ENCODE measurements at regions not wholly inside any gene's neighbourhood (a gene's known extent, or its start where the extent isn't known, plus 50 kb on each side); places are given as distances from the start of the nearest gene placed in this dataset.

DNA sequence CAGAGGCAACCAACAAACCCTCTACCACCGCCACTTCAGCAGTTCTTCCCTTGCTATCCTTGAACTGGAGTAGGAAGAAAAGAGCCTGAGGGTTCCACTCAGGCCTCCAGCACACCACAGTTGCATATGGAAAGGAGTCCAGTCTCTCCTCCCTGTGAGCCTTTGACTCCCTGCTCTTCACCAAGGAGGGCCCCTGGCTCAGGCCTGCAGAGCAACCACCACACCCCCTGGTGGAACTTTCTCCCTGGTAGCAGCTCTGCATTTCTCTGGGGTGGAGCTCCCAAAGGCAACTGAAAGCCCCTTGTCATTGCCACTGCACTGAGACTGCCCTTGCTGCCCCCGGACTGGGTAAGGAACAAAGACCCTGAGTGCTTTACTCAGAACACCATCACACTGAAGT, 1021.5 kb upstream of the ADGRL2 start:
- H3K9me3 ChIP-seq (ENCODE audit: control insufficient read depth in 2 of 2, low read length in 2 of 2), result no peaks in the 10 kb centered on the region
- H3K36me3 ChIP-seq (ENCODE audit: control insufficient read depth in 2 of 2, insufficient read depth in 2 of 2, low read length in 2 of 2), result no peaks in the 10 kb centered on the region
- H3K4me1 ChIP-seq (ENCODE audit: control insufficient read depth in 2 of 2, insufficient read depth in 2 of 2, low read length in 2 of 2), result no peaks in the 10 kb centered on the region
- no peaks in the 10 kb centered on the region for H3K27me3 ChIP-seq (ENCODE audit: control insufficient read depth in 2 of 2, insufficient read depth in 2 of 2, low read length in 2 of 2)
- no peak overlapping the region for H3K4me3 ChIP-seq (ENCODE audit: low read length in 2 of 2)
- no peak overlapping the region for H3K27ac ChIP-seq (ENCODE audit: low read depth in 2 of 2, low read length in 2 of 2)
- H3K9ac ChIP-seq (ENCODE audit: low read depth in 1 of 2, low read length in 2 of 2), result no peak overlapping the region

DNA sequence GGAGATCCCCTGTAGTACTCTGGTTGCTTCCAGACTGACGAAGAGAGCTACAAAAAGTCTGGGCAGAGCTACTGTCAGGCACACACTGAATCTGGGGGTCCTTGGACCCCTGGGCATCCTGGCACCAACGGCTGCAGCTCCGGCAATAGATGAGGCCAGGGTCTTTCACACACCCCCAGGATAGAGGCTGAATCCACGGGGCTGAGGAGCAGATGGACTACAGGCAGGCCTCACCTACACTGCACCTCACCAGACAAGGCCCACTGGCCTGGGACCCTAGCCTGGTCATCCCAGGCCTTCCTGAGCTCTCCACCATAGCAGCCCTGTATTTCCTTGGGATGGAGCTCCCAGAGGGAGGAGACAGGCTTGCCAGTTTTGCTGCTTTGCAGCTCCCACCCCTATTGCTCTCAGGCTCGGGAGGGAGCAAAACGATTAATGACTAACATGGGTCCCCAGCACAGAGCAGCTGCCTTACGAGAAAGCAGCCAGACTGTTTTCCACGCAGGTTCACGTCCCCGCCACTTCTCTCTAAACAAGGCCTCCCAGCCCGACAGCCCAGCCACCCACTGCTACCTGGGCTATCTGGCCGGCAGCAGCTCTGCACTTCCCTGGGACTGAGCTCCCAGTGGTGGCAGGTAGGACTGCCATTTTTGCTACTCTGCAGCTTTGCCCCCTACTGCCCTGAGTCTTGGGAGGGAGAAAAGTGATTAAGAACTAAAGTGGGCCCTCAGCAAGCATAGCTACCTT, 1022.5 kb upstream of the ADGRL2 start:
- H3K36me3 ChIP-seq (ENCODE audit: control insufficient read depth in 2 of 2, insufficient read depth in 2 of 2, low read length in 2 of 2), result no peaks in the 10 kb centered on the region
- no peaks in the 10 kb centered on the region for H3K27me3 ChIP-seq (ENCODE audit: control insufficient read depth in 2 of 2, insufficient read depth in 2 of 2, low read length in 2 of 2)
- no peak overlapping the region for H3K4me3 ChIP-seq (ENCODE audit: low read length in 2 of 2)
- H3K4me1 ChIP-seq (ENCODE audit: control insufficient read depth in 2 of 2, insufficient read depth in 2 of 2, low read length in 2 of 2), result no peaks in the 10 kb centered on the region
- no peaks in the 10 kb centered on the region for H3K9me3 ChIP-seq (ENCODE audit: control insufficient read depth in 2 of 2, low read length in 2 of 2)
- H3K27ac ChIP-seq (ENCODE audit: low read depth in 2 of 2, low read length in 2 of 2), result no peak overlapping the region
- no peak overlapping the region for H3K9ac ChIP-seq (ENCODE audit: low read depth in 1 of 2, low read length in 2 of 2)

DNA sequence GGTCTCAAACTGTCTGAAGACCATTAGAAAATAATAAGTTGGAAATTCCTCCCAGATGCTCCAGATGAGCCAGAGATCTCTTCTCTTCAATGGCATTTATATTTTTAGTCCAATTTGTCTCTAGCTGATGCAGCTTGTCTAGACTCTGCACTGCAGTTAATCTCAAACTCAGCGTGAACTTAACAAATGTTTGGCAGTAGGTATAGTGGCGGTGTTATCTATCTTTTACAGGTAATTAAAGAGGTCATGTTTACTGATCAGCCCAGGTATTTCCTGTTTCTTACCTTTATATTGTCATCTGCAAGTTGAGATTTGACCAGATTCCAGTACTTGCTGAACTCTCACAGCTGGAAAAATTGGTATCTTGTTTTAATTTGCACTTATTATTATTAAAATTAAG, 1024.5 kb upstream of the ADGRL2 start:
- no peaks in the 10 kb centered on the region for H3K27me3 ChIP-seq (ENCODE audit: control insufficient read depth in 2 of 2, insufficient read depth in 2 of 2, low read length in 2 of 2)
- H3K4me3 ChIP-seq (ENCODE audit: low read length in 2 of 2), result no peak overlapping the region
- no peak overlapping the region for H3K27ac ChIP-seq (ENCODE audit: low read depth in 2 of 2, low read length in 2 of 2)
- no peaks in the 10 kb centered on the region for H3K4me1 ChIP-seq (ENCODE audit: control insufficient read depth in 2 of 2, insufficient read depth in 2 of 2, low read length in 2 of 2)
- no peak overlapping the region for H3K9ac ChIP-seq (ENCODE audit: low read depth in 1 of 2, low read length in 2 of 2)
- no peaks in the 10 kb centered on the region for H3K9me3 ChIP-seq (ENCODE audit: control insufficient read depth in 2 of 2, low read length in 2 of 2)
- H3K36me3 ChIP-seq (ENCODE audit: control insufficient read depth in 2 of 2, insufficient read depth in 2 of 2, low read length in 2 of 2), result no peaks in the 10 kb centered on the region

DNA sequence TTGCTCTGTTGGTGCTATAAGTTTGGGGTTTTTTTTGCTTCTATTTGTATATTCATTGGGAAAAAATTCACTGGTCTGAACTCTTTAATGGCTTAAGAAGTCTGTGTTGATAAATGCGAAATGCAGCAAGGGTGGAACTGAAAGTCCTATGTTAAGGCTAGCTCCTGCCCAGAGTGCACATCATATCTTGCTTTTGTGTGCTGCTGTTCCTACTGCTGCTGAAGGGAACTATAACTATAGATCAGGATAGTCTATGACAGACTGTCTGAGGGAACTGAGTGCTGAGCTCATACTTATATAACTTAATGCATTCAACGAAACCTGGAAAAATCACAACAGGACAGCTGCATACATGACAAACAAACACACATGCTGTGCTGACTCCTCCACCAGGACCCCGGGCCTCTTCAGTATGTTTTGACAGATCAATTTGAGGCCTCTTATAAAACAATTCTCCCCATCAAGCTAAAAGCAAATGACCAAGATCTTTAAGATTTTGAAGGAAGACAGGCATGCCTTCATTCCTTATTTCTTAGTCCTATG, 1031.5 kb upstream of the ADGRL2 start:
- Histone ChIP-seq H3K9me3 (ENCODE audit: control insufficient read depth in 2 of 2, low read length in 2 of 2) (no peaks in the 10 kb centered on the region), H3K4me1 (ENCODE audit: control insufficient read depth in 2 of 2, insufficient read depth in 2 of 2, low read length in 2 of 2) (no peaks in the 10 kb centered on the region), H3K9ac (ENCODE audit: low read depth in 1 of 2, low read length in 2 of 2) (no peak overlapping the region), H3K27ac (ENCODE audit: low read depth in 2 of 2, low read length in 2 of 2) (no peak overlapping the region), H3K27me3 (ENCODE audit: control insufficient read depth in 2 of 2, insufficient read depth in 2 of 2, low read length in 2 of 2) (no peaks in the 10 kb centered on the region), H3K36me3 (ENCODE audit: control insufficient read depth in 2 of 2, insufficient read depth in 2 of 2, low read length in 2 of 2) (no peaks in the 10 kb centered on the region), H3K4me3 (ENCODE audit: low read length in 2 of 2) (no peak overlapping the region)

DNA sequence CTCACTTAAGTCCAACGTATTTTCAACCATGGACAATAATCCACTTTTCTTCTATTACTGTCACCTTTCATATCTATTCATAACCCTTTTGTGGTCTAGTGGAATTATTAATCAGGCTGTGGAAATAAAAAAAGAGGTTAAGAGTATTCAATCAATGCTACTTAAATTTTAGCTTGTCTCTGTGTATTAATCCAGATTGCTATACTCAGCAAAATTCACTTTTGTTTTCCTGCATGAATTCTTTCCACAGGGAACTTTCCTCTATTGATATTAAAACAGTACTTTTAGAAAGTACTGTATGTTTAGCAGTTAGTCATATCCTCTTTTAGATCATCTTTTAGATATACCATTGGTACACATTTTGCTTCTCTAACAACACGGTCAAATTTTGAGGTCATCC, 1033.0 kb upstream of the ADGRL2 start:
- Histone ChIP-seq H3K36me3 (ENCODE audit: control insufficient read depth in 2 of 2, insufficient read depth in 2 of 2, low read length in 2 of 2) (no peaks in the 10 kb centered on the region), H3K4me1 (ENCODE audit: control insufficient read depth in 2 of 2, insufficient read depth in 2 of 2, low read length in 2 of 2) (no peaks in the 10 kb centered on the region), H3K27me3 (ENCODE audit: control insufficient read depth in 2 of 2, insufficient read depth in 2 of 2, low read length in 2 of 2) (no peaks in the 10 kb centered on the region), H3K9ac (ENCODE audit: low read depth in 1 of 2, low read length in 2 of 2) (no peak overlapping the region), H3K4me3 (ENCODE audit: low read length in 2 of 2) (no peak overlapping the region), H3K9me3 (ENCODE audit: control insufficient read depth in 2 of 2, low read length in 2 of 2) (no peaks in the 10 kb centered on the region), H3K27ac (ENCODE audit: low read depth in 2 of 2, low read length in 2 of 2) (no peak overlapping the region)

DNA sequence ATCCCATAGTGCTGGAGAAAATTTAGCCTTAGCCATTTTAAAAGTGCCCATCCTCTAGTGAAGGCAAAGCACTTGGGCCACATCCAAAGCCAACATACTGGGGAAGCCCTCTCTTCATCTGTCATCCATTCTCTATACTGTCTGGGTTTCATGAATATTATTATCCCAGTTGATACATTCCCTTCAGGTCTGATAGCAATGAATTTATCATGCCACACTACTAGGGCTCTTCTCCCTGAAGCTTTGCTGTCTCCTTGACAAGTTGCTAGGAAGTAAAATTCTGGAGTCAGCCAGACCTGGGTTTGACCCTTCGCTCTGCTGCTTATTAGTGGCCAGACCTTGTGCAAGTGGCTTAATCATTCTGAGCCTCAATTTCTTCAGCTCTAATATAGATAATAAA, 1041.4 kb upstream of the ADGRL2 start:
- H3K27me3 ChIP-seq (ENCODE audit: control insufficient read depth in 2 of 2, insufficient read depth in 2 of 2, low read length in 2 of 2), result no peaks in the 10 kb centered on the region
- H3K4me1 ChIP-seq (ENCODE audit: control insufficient read depth in 2 of 2, insufficient read depth in 2 of 2, low read length in 2 of 2), result no peaks in the 10 kb centered on the region
- H3K27ac ChIP-seq (ENCODE audit: low read depth in 2 of 2, low read length in 2 of 2), result no peak overlapping the region
- H3K36me3 ChIP-seq (ENCODE audit: control insufficient read depth in 2 of 2, insufficient read depth in 2 of 2, low read length in 2 of 2), result no peaks in the 10 kb centered on the region
- no peak overlapping the region for H3K4me3 ChIP-seq (ENCODE audit: low read length in 2 of 2)
- H3K9ac ChIP-seq (ENCODE audit: low read depth in 1 of 2, low read length in 2 of 2), result no peak overlapping the region
- no peaks in the 10 kb centered on the region for H3K9me3 ChIP-seq (ENCODE audit: control insufficient read depth in 2 of 2, low read length in 2 of 2)

DNA sequence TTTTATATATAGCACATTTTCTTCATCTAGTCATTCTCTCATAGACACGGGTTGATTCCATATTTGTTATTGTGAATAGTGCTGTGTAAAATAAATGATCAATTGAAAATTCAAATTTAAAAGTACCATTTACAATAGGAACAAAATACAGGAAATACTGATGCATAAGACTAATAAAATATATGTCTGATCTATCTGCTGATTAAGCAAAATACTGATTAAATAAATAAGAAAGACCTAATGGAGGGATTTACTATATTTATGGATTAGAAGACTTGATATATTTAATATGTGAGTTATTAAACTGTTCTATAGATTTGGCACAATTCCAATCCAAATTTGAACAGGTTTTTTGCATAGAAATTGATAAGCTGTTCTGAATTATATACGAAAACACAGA, 1044.8 kb upstream of the ADGRL2 start:
- Histone ChIP-seq H3K27me3 (ENCODE audit: control insufficient read depth in 2 of 2, insufficient read depth in 2 of 2, low read length in 2 of 2) (no peaks in the 10 kb centered on the region), H3K36me3 (ENCODE audit: control insufficient read depth in 2 of 2, insufficient read depth in 2 of 2, low read length in 2 of 2) (no peaks in the 10 kb centered on the region), H3K4me3 (ENCODE audit: low read length in 2 of 2) (no peak overlapping the region), H3K9me3 (ENCODE audit: control insufficient read depth in 2 of 2, low read length in 2 of 2) (no peaks in the 10 kb centered on the region), H3K4me1 (ENCODE audit: control insufficient read depth in 2 of 2, insufficient read depth in 2 of 2, low read length in 2 of 2) (no peaks in the 10 kb centered on the region), H3K9ac (ENCODE audit: low read depth in 1 of 2, low read length in 2 of 2) (no peak overlapping the region), H3K27ac (ENCODE audit: low read depth in 2 of 2, low read length in 2 of 2) (no peak overlapping the region)

DNA sequence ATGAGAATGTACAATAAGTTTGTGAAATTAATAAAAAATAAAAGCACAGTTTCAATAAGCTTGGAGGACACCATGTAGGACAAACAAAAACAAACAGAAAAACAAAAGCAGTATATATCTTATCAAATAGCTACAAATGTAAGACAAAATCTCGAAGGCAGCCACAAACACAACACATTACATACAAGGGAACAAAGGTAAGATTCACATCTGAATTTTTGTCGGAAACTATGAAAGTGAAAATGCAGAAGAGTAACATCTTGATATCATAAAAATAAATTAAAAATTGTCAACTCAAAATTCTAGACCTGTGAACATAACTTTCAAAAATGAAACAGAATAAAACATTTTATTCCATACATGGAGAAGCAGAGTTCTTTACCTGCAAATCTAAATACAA, 1049.5 kb upstream of the ADGRL2 start:
- Histone ChIP-seq H3K27ac (ENCODE audit: low read depth in 2 of 2, low read length in 2 of 2) (no peak overlapping the region), H3K4me3 (ENCODE audit: low read length in 2 of 2) (no peak overlapping the region), H3K9ac (ENCODE audit: low read depth in 1 of 2, low read length in 2 of 2) (no peak overlapping the region), H3K27me3 (ENCODE audit: control insufficient read depth in 2 of 2, insufficient read depth in 2 of 2, low read length in 2 of 2) (no peaks in the 10 kb centered on the region), H3K4me1 (ENCODE audit: control insufficient read depth in 2 of 2, insufficient read depth in 2 of 2, low read length in 2 of 2) (no peaks in the 10 kb centered on the region), H3K9me3 (ENCODE audit: control insufficient read depth in 2 of 2, low read length in 2 of 2) (no peaks in the 10 kb centered on the region), H3K36me3 (ENCODE audit: control insufficient read depth in 2 of 2, insufficient read depth in 2 of 2, low read length in 2 of 2) (no peaks in the 10 kb centered on the region)

DNA sequence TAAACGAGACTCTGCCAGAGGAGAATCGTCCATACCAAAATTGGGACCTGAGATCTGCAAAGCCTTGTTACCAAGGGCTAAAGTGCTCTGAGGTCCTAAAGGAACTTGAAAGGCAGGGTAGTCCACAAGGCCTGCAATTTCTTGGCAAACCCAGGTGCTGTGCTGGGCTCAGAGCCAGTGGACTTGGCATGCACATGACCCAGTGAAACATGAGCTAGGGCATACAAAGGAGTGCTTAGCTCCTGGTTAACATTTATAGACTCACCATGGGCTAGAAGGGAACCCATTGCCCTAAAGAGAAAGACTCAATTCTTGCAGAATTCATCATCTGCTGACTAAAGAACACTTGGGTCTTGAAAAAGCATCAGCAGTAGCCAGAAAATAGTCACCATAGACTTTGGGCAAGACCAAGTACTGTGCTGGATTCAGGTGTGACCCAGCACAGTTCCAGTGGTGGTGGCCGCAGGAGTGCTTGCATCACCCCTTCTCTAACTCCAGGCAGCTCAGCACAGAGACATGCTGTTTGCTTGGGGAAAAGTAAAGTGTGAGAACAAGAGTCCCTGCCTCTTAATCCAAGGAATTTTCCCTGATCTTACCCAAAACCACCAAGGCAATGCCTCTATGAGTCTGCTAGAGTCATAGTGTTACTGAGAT, 1069.4 kb upstream of the ADGRL2 start:
- no peak overlapping the region for H3K4me3 ChIP-seq (ENCODE audit: low read length in 2 of 2)
- H3K36me3 ChIP-seq (ENCODE audit: control insufficient read depth in 2 of 2, insufficient read depth in 2 of 2, low read length in 2 of 2), result no peaks in the 10 kb centered on the region
- H3K9ac ChIP-seq (ENCODE audit: low read depth in 1 of 2, low read length in 2 of 2), result no peak overlapping the region
- H3K4me1 ChIP-seq (ENCODE audit: control insufficient read depth in 2 of 2, insufficient read depth in 2 of 2, low read length in 2 of 2), result no peaks in the 10 kb centered on the region
- H3K9me3 ChIP-seq (ENCODE audit: control insufficient read depth in 2 of 2, low read length in 2 of 2), result no peaks in the 10 kb centered on the region
- no peaks in the 10 kb centered on the region for H3K27me3 ChIP-seq (ENCODE audit: control insufficient read depth in 2 of 2, insufficient read depth in 2 of 2, low read length in 2 of 2)
- H3K27ac ChIP-seq (ENCODE audit: low read depth in 2 of 2, low read length in 2 of 2), result no peak overlapping the region

DNA sequence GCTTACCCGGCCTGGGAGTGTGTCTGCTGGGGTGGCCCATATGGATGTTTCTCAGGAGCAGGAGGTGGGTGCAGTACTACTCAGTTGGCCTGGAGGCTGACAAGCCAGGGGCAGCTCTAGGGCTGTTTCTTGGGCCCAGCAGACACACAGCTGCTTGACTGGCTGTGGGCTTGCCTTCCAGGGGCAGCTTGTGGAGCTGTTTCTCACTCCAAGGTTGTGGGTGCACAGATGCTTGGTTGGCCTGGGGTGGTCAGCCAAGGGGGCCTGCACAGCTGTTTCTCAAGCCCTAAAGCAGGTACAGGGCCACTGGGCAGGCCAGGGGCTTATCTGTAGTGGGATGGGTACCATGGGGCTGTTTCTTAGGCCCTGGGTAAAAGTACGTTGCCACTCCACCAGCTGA, 1078.1 kb upstream of the ADGRL2 start:
- Histone ChIP-seq H3K27me3 (ENCODE audit: control insufficient read depth in 2 of 2, insufficient read depth in 2 of 2, low read length in 2 of 2) (no peaks in the 10 kb centered on the region), H3K36me3 (ENCODE audit: control insufficient read depth in 2 of 2, insufficient read depth in 2 of 2, low read length in 2 of 2) (no peaks in the 10 kb centered on the region), H3K9ac (ENCODE audit: low read depth in 1 of 2, low read length in 2 of 2) (no peak overlapping the region), H3K4me1 (ENCODE audit: control insufficient read depth in 2 of 2, insufficient read depth in 2 of 2, low read length in 2 of 2) (no peaks in the 10 kb centered on the region), H3K9me3 (ENCODE audit: control insufficient read depth in 2 of 2, low read length in 2 of 2) (no peaks in the 10 kb centered on the region), H3K27ac (ENCODE audit: low read depth in 2 of 2, low read length in 2 of 2) (no peak overlapping the region), H3K4me3 (ENCODE audit: low read length in 2 of 2) (no peak overlapping the region)
